NCI-H1930 (cell line): ENCODE measurements at regions not wholly inside any gene's neighbourhood (a gene's known extent, or its start where the extent isn't known, plus 50 kb on each side); places are given as distances from the start of the nearest gene placed in this dataset.

Source experiments
- DNase-seq, 2 experiments: peaks; one replicate each; lab custom pipeline; 2025; lab: John Stamatoyannopoulos, UW

DNA sequence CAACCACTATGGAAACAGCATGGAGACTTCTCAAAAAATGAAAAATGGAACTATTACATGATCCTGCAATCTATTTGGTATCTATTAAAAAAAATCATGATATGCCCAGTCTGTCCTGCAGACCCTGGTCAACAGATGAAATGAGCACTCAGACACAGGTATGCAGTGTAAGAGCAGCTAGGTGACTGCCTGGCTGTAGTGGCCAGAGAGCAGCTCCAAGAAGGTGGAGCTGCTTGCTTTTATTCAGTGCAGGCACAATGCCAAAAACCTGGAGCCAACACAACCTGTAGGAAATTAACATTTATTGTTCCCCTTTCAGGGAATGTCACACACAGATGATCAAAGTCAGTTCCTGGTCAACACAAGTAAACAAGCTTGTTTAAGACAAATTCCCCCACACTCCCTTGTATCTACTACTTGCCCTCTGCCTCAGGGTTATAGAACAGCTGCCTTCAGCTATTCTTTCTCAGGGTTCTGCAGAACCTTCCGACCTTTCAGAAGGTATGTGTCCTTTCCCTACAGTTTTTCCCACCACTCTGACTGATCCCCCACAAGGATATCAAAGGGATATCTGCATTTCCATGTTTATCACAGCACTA is 933.7 kb upstream of the SLITRK5 start:
- DNase-seq = no peak

DNA sequence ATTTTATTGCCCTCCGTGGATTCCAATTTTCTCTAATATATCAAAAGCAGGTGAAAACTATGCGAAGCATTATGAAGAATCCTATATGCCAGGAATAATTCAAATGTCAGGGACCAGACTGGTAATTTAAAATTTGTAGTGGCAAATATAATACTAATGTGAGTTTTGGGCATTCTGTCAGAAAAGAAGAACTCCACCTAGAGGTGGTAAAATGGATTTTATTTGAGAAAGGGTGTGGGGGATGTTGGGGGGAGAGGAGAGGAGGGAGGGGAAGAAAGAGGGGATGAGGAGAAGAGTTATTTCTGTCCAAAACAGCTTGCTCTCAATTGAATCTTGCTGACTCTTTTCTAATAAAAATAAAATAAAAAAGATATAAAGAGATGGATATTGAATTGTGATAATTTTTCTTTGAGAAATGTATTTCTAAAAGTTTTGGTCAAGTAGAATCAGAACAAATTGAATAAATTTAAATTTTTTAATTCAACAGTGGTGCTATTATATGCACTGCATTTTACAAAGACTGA is 929.3 kb upstream of the SLITRK5 start:
- no peak for DNase-seq

DNA sequence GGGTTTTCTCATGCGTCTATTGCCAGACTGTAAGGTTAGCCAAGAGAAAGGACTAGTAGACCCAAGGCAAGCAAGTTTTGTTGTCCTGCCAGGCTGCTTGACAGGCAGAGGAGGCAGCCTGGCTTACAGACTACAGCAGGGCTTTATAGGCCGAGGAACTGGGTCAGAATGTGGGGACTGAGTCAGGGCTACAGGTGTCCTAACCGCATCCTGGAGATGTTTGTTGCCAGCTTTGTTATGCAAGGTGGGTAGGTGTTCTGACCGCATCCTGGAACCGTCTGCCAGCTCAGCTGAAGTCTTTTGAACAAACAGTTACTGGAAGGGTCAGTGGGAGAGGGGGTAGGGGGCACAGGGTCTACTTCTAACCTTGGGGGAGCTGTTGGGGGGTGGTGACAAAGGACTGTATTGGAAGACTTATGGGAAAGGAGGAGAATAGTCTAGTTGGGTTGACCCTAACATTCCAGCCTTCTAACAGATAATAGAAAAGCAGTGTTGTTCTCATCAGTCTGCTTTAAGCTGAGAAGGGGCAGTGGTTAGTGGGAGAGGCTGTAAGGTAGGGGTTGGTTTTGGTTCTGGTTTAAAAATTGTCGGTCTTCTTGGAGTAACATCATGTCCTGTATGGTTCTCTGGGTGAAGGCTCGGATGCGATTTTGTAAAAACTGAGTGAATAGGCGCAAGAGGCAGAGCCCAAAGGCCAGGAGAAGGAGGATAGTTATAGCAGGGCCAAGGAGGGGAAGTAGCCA is 913.8 kb upstream of the SLITRK5 start:
- DNase-seq = no peak

DNA sequence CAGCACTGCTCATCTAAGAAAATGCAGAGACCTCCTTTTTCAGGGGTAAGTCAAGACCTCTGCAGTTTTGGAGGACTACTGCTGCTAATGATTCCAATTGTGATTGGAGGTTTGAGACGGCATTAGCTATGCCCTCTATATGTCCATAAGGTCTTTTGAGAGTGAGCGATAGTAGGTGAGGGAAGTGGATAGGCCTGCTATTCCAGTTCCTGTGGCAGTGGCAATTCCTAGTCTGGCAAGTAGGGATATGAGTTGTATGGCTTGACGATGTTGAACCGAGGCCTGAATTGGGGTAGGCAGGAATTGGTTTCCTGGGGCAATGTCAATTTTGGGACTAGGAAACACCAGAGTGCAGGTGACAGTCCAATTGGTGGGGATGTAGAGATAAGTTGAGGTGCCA is 913.1 kb upstream of the SLITRK5 start:
- no peak for DNase-seq

DNA sequence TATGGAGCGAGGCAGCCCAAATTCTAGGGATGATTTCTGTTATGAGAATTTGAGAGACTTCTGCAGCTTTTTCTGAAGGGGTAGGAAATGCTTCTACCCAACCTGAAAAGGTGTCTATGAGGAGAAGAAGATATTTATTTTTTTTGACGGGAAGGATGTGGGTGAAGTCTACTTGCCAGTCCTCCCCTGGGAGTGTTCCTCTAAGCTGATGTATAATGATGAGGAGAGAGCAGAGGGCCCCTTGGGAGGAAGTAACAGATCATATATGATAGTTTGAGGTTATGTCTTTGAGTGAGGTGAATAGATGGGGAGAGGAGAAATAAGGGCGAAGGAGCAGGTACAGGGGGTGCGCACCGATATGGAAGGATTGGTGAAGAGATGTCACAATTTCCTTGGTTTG is 910.6 kb upstream of the SLITRK5 start:
- DNase-seq = no peak

DNA sequence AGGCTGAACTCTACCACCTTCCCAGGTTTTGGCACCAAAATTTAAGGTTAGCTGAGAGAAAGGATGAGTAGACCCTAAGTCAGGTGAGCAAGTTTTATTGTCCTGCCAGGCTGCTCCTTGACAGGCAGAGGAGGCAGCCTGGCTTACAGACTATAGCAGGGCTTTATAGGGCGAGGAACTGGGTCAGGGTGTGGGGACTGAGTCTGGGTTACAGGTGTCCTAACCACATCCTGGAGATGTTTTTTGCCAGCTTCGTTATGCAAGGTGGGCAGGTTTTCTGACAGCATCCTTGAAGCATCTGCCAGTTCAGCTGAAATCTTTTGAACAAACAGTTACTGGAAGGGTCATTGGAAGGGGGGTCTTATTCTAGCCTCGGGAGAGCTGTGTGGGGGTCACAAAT is 905.7 kb upstream of the SLITRK5 start:
- no peak for DNase-seq

DNA sequence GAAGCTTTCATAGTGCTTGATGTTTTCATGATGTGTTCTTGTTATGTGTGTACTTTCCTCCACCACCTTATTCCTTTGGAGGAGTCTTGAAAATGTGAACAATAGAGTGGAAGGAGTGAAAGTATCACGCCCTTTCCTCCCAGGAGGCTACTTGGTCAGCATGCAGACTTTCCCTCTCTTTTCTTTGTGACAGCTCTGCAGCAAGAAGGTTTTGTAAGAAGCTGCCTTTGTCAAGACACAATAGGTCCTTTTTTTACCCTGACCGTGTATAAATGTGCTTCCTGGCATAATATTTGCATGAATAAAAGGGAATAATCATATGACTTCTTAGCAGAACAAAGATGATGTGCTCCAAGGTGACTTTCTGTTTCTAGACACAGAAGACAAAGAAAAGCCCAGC is 882.6 kb upstream of the SLITRK5 start:
- DNase-seq = no peak

DNA sequence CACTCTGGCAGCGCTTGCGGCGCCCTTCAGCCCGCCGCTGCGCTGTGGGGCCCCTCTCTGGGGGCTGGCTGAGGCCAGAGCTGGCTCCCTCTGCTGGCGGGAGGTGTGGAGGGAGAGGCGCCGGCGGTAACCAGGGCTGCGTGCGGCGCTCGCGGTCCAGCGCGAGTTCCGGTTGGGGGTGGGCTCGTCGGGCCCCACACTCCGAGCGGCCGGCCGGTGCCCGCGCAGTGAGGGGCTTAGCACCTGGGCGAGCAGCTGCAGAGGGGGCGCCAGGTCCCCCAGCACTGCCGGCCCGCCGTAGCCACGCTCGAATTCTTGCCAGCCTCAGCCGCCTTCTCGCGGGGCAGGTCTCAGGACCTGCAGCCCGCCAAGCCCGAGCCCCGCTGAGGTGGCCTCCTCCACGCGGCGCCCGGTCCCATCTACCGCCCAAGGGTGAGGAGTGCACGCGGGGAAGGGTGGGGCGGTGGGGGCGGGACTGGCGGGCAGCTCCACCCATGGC is 879.0 kb upstream of the SLITRK5 start:
- no peak for DNase-seq

GRCh38 chr13:86795858-86796257 is 875.3 kb upstream of the SLITRK5 start:
- DNase-seq = no peak

DNA sequence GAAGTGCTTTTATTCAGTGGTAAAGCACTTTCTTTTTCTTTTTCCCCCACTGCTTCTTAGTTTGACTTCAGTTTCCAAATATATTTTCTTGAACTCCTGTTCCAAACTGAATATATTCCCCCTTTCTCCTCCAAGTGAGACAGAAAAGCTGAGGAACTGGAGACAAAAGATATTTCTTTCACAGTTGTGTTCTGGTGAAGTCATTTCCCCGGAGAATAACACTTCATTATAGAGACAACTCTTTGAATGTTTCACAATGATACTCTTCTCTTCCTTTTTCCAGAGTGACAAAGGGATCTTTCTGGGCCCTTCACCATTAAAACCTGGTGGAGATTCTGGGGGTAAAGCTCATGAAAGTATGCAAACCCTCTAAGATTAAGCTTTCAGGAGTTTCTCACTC is 860.8 kb upstream of the SLITRK5 start:
- DNase-seq = no peak

DNA sequence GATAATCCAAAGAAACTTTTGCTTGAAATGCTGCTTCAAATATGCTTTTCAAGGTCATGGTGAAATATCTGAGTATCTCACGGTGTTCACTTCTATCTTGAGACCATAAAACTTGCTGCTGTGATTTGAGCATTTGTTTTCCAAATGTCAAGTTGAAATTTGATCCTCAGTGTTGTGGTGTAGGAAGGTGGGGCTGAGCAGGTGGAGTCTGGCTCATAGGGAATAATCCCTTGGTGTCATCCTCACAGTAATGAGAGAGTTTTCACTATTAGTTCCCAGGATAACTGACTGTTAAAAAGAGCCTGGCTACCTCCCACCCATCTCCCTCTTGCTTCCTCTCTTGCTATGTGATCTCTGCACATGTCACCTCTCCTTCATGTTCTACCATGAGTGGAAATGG is 858.0 kb upstream of the SLITRK5 start:
- DNase-seq = no peak

DNA sequence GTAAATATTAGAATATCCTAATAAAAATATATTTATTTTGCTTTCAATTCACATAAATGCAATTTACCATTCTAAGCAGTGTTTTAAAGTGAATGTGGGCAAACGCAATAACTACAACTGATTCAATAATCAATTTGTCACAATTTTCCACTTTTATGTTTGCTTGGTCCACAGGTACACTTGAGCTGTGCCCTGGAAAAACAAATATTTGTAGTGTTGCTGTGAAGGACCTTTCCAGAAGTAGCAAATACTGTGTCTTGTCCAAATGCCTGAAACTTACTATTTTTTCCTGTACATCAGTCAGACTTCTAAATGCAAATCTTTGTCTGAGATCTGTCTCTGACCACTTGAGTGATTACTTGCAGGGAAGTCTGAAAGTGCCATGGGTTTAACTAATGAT is 845.8 kb upstream of the SLITRK5 start:
- no peak for DNase-seq

DNA sequence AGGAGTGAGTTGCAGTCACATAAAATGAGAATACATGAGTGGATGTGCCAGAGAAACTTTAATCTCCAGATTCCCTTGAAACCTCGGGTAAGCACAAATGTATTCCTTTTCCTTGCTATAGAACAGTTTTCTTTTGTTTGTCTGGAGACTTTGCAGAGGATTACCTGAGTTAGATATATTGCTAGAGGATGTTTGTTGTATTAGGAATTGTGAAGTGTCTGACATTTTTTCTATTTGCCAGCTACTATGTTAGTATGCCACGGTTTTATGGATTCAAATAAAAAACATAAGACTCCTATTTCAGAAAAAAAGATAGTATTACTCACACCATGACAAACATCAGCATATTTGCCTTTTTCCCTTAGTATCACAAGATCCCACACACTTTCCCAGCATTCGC is 844.9 kb upstream of the SLITRK5 start:
- DNase-seq = no peak

DNA sequence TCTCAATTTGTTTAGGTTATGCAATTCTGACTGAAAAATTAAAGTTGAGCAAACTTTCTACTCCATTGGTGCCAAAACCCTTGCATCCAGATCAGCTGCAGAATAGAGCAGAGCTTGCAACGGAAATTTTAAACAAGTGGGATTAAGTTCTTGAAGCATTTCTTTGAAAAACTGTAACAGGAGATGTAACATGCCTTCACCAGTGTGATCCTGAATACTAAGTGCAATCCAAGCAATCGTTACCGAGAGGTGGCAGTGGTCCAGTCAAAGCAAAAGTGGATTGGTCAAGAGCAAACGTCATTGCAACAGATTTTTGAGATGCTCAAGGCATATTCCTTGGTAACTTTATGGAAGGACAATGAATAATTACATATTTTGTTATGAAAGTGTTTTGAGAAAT is 841.1 kb upstream of the SLITRK5 start:
- DNase-seq = no peak

- no peak for DNase-seq
Measured at GRCh38 chr13:86831084-86831483, 840.1 kb upstream of the SLITRK5 start.

DNA sequence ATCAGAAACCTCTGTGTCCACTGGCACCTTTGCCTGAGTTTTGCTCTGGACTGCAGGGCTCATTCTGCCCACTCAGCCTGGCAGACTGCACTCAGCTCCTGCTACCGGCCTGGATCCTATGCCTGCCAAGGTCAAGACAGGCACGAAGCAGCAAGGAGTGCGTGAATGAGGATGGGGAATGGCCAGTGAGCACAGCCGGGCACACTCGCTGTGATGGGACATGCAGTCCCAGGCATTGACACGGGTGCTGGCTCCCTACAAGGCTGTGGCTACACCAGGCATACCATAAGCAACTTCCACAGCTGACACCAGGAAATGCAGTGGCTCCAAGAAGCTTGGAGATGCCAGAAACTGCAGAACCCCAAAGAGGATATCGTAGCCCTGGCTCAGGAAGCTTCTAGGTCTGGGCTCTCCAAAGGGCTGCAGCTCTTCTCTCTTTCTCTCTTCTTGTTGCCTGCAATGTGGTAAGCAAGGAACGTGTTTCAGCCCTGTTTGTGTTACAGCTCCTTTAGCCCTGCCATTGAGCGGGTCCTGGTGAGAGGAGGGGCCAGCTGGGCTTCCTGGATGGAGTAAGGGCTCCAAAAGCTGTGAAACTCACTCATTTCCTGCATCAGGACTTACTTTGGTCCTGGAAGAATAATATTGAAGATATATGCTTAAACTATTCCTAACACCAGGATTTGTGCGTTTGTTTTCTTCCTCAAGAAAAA is 832.6 kb upstream of the SLITRK5 start:
- no peak for DNase-seq

DNA sequence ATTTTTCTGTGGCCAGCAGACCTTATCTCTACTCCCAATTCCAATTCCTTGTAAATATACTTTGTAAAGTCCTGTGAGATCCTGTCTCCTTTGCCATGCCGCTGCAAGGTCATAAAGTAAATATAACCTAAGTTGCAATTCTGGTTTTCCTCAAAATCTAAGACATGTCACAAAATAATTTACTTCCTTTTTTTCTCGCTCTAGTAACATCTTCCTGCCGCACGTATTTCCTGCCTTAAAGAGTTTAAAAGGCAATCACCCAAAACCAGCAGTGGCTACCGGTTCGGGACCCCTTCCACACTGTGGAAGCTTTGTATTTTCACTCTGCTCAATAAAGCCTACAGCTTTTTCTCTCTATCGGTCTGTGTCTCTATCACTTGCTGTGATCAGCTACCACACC is 832.0 kb upstream of the SLITRK5 start:
- DNase-seq = no peak

DNA sequence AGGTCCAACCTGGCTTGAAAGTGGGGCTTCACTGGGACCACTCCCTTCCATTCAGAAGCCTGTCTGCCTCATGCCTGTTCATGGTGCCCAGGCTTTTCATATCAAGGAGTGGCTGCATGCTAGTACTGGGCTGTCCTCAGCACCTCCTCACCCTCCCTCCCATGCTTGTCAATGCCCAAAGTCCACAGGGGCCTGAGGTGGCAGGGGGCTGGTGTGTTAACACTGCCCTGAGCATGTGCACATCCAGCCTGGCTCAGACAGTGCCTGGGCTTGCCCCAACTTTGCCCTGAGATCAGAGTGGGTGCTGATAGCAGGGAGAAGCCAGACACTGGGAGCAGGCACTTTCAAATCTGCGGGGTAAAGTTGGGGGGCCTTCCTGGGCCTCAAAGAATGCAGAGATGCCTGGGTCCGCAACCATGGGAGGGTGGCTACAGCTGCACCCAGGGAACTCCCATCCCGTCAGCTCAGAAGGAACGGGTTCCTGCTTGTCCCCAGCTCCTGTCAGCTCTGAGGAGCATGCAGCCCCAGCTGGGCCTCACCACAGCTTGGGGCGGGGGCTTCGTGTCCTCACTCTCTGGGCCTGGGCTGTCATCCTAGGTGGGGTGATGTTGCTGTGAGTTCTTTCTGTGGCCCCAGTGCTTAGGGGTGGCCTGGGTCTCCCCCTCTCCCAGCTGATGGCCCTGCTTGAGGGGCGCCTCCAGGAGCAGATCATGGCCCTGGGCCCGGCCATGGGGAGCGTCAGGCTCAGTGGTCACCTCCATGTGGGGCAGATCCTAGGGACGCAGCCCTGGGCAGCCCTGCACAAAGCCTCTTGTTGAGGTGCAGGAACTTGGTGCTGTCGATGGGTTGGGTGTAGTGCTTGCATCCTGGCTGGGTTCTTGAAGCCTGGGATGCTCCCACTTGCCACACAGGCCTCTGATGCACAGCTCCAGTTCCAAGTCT is 830.6 kb upstream of the SLITRK5 start:
- no peak for DNase-seq

GRCh38 chr13:86841264-86841663 is 829.9 kb upstream of the SLITRK5 start:
- no peak for DNase-seq

- no peak for DNase-seq
Measured at GRCh38 chr13:86846501-86846900, 824.7 kb upstream of the SLITRK5 start.

- DNase-seq = no peak
Measured at GRCh38 chr13:86848716-86849115, 822.5 kb upstream of the SLITRK5 start.

- no peak for DNase-seq
Measured at GRCh38 chr13:86856991-86857390, 814.2 kb upstream of the SLITRK5 start.
